Left lung (tissue), 4 donors: ENCODE measurements at regions not wholly inside any gene's neighbourhood (a gene's known extent, or its start where the extent isn't known, plus 50 kb on each side); places are given as distances from the start of the nearest gene placed in this dataset.
A peak's percentile ranks its signal among the peaks of the same experiment; 100 is the strongest.

ENCODE experiments used
- ATAC-seq: fragments of 200-7000 bp; cut with Tn5 transposase; one replicate; pipeline ENCODE4 v1.9.1; 2020; ENCODE audit warnings: moderate library complexity
- DNase-seq, 4 donors: peaks; one replicate each; pipeline ENCODE4 v3.0.0-alpha.2; 2013 to 2020
- H3K27ac ChIP-seq, 2 donors: fragments of 200-600 bp; sonication (generic) in 1 of 2; one replicate each; pipeline versions ENCODE4 v1.5.0 to v1.8.0; 2020 to 2021
- H3K27me3 ChIP-seq, 2 donors: fragments of 200-600 bp; sonication (generic) in 1 of 2; one replicate each; pipeline versions ENCODE4 v1.5.0 to v1.8.0; 2020 to 2021
- H3K36me3 ChIP-seq, 2 donors: fragments of 200-600 bp; sonication (generic) in 1 of 2; one replicate each; pipeline versions ENCODE4 v1.5.0 to v1.8.0; 2020 to 2021
- H3K4me1 ChIP-seq, 2 donors: fragments of 200-600 bp; one replicate each; pipeline ENCODE4 v1.8.0; 2021
- H3K4me3 ChIP-seq, 2 donors: fragments of 200-600 bp; sonication (generic) in 1 of 2; one replicate each; pipeline versions ENCODE4 v1.5.0 to v1.8.0; 2020 to 2021; ENCODE audit warnings: mild to moderate bottlenecking in 1 of 2
- H3K9me3 ChIP-seq, 2 donors: fragments of 200-600 bp; sonication (generic) in 1 of 2; one replicate each; pipeline versions ENCODE4 v1.5.0 to v1.8.0; 2020 to 2021
- CTCF ChIP-seq, 2 donors: fragments of 200-600 bp; sonication (generic) in 1 of 2; IDR thresholded peaks; one replicate each; pipeline versions ENCODE4 v1.5.0 to v1.8.0; 2021; ENCODE audit warnings: antibody characterized with exemption in 2 of 2
- intact Hi-C, 2 donors: fragments of 100-400 bp; cut with DNase I; formaldehyde crosslinking; loops; one replicate each; pipeline versions ENCODE4 v1.11.2 to v1.14.2; 2022
- donor health status: DM: no; HTN: yes; CAD: no.
- donor health status: DM: no; HTN: no; CAD: no.

GRCh38 chr3:189567766-189568420, 63.3 kb upstream of the TP63 start:
- Histone ChIP-seq H3K27me3 (no peaks in the 10 kb centered on the region), H3K27ac (no peak overlapping the region), H3K4me1 (peaks cover 0 to 7% of the 10 kb centered on the region in 2 donors), H3K9me3 (no peaks in the 10 kb centered on the region), H3K4me3 (no peak overlapping the region), H3K36me3 (no peaks in the 10 kb centered on the region)
- TF ChIP-seq CTCF (IDR thresholded peaks at IDR 0.05) = no peak
- intact Hi-C loops = no loop called here
- ATAC-seq (no peak), DNase-seq (no peak)

GRCh38 chr3:189568961-189569360, 62.2 kb upstream of the TP63 start:
- intact Hi-C loops = no loop called here
- peaks cover 0 to under 1% of the 10 kb centered on the region in 2 donors for H3K4me1 ChIP-seq
- no peak overlapping the region for H3K27ac ChIP-seq
- no peaks in the 10 kb centered on the region for H3K36me3 ChIP-seq
- ATAC-seq (no peak), DNase-seq (no peak)
- H3K4me3 ChIP-seq = no peak overlapping the region
- no peaks in the 10 kb centered on the region for H3K9me3 ChIP-seq
- TF ChIP-seq CTCF (IDR thresholded peaks at IDR 0.05) = no peak
- H3K27me3 ChIP-seq = no peaks in the 10 kb centered on the region

GRCh38 chr3:189569473-189569872, 61.7 kb upstream of the TP63 start:
- no peaks in the 10 kb centered on the region for H3K36me3 ChIP-seq
- intact Hi-C loops = no loop called here
- no peak for TF ChIP-seq CTCF (IDR thresholded peaks at IDR 0.05)
- no peak overlapping the region for H3K4me3 ChIP-seq
- H3K4me1 ChIP-seq = no peaks in the 10 kb centered on the region
- DNase-seq = no peak
- no peak for ATAC-seq
- H3K27ac ChIP-seq = no peak overlapping the region
- H3K27me3 ChIP-seq = no peaks in the 10 kb centered on the region
- no peaks in the 10 kb centered on the region for H3K9me3 ChIP-seq

DNA sequence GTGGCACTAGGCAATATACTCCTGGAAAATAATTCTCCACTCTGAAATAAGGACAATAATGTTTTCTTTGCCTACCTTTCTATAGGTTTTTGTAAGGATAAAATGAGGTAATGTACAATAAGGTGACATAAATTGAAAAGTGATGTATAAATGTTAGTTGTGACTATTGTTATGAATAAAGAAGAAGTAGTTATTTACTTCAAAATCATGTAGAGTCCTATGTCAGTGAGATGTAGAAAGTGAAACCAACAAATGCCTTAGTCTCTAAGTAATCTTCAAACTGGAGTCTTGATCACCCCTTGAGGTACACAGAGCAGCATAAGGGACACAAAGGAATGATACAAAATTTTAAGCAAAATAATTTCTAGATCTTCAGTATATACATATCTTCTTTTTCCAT, 60.3 kb upstream of the TP63 start:
- TF ChIP-seq CTCF (IDR thresholded peaks at IDR 0.05) = no peak
- Histone ChIP-seq H3K4me1 (no peaks in the 10 kb centered on the region), H3K36me3 (no peaks in the 10 kb centered on the region), H3K9me3 (no peaks in the 10 kb centered on the region), H3K4me3 (no peak overlapping the region), H3K27ac (no peak overlapping the region), H3K27me3 (no peaks in the 10 kb centered on the region)
- DNase-seq (no peak), ATAC-seq (peak; percentile 37)
- intact Hi-C loops = no loop called here

DNA sequence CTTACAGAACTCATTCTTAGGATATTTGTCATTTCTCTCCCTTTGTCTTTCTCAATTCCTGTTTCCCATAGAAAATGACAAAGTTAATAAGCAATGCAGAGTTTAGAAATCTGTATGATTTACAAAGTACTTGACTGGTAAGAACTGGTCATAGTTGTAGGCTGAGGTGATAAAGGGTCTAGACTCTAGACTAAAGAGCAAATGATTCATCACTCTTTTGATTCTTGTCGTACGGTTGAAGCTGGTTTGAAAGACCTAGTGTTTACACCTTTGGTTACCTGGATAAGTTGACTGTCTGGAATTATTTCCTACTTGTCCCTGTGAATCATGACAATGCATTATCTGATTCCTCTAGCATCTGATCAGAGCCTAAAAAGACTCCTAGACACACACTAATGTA, 58.9 kb upstream of the TP63 start:
- Histone ChIP-seq H3K36me3 (no peaks in the 10 kb centered on the region), H3K27me3 (no peaks in the 10 kb centered on the region), H3K4me3 (no peak overlapping the region), H3K9me3 (peaks cover 0 to 4% of the 10 kb centered on the region in 2 donors), H3K4me1 (no peaks in the 10 kb centered on the region), H3K27ac (no peak overlapping the region)
- ATAC-seq = peak; percentile 85
- no peak for TF ChIP-seq CTCF (IDR thresholded peaks at IDR 0.05)
- intact Hi-C loops = no loop called here
- DNase-seq = no peak
